ENCODE measurements at regions not wholly inside any gene's neighbourhood (a gene's known extent, or its start where the extent isn't known, plus 50 kb on each side); places are given as distances from the start of the nearest gene placed in this dataset.

GRCh38 chr2:12033494-12033893, 287.1 kb downstream of the LPIN1 start:
- CTCF ChIA-PET: no interaction called here
- POLR2A ChIA-PET: interaction anchor here (0.6 kb wide), 1 partner anchor 397 kb away, joined by 3 read pairs; no protein-coding TSS in a partner anchor
- BruUV-seq (replicated peaks): no TSS peak
- Histone ChIP-seq H3K4me1 (ENCODE audit: control insufficient read depth, insufficient read depth, low read length) (no peaks in the 10 kb centered on the region), H3K4me3 (ENCODE audit: low read depth in 2 of 2, low read length in 2 of 2) (no peak overlapping the region), H3K36me3 (ENCODE audit: control insufficient read depth, insufficient read depth, low read length) (no peaks in the 10 kb centered on the region), H3K27me3 (ENCODE audit: control insufficient read depth, insufficient read depth, low read length) (no peaks in the 10 kb centered on the region), H3K27ac (ENCODE audit: low read length) (no peak overlapping the region), H3K9me3 (ENCODE audit: control insufficient read depth, insufficient read depth, low read depth, low read length) (no peaks in the 10 kb centered on the region; the same call in 1 of the 2 replicates)
- intact Hi-C loops (cut with micrococcal nuclease; ENCODE audit: unreplicated experiment): no loop called here
- in situ Hi-C loops (cut with HindIII; ENCODE audit: low pct_unique_long_range_greater_than_20kb, low sequenced_read_pairs): no loop called here
- no peak for ATAC-seq
- DNase-seq (ENCODE audit: low read depth, low spot score): no peak
- TF ChIP-seq POLR2AphosphoS5 (IDR thresholded peaks at IDR 0.05; ENCODE audit: low read depth, low read length) (no peak), SIN3A (IDR thresholded peaks at IDR 0.05; ENCODE audit: borderline replicate concordance, insufficient read depth, low read depth, low read length) (no peak), REST (IDR thresholded peaks at IDR 0.05; ENCODE audit: insufficient read depth in 1 of 2, low read depth in 2 of 2, low read length in 1 of 2) (no peak), TCF7L2 (IDR thresholded peaks at IDR 0.05; ENCODE audit: low read depth, low read length) (no peak)
- TF ChIP-seq, protein P1, sequence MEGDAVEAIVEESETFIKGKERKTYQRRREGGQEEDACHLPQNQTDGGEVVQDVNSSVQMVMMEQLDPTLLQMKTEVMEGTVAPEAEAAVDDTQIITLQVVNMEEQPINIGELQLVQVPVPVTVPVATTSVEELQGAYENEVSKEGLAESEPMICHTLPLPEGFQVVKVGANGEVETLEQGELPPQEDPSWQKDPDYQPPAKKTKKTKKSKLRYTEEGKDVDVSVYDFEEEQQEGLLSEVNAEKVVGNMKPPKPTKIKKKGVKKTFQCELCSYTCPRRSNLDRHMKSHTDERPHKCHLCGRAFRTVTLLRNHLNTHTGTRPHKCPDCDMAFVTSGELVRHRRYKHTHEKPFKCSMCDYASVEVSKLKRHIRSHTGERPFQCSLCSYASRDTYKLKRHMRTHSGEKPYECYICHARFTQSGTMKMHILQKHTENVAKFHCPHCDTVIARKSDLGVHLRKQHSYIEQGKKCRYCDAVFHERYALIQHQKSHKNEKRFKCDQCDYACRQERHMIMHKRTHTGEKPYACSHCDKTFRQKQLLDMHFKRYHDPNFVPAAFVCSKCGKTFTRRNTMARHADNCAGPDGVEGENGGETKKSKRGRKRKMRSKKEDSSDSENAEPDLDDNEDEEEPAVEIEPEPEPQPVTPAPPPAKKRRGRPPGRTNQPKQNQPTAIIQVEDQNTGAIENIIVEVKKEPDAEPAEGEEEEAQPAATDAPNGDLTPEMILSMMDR (IDR thresholded peaks at IDR 0.05): no peak

DNA sequence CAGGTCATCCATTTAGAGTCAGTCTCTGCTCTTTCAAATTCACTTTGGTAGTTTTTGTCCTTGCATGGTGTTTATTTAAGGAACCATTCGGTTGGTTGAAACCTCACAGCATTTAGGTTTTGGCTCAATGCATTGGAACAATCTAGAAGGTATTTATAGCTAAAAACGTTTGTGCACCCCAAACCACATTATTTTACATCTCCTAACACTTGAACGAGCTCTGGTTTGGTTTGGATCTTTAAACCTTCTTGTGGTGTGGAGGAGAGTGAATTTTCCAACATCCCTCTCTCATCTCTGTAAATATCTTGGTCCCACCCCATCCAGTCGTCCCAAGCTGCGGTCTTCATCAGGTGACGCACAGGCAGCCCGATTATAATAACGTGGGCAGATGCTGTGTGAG, 287.9 kb downstream of the LPIN1 start:
- intact Hi-C loops (cut with micrococcal nuclease; ENCODE audit: unreplicated experiment): no loop called here
- no peak overlapping the region for H3K4me3 ChIP-seq (ENCODE audit: low read depth in 2 of 2, low read length in 2 of 2)
- H3K9me3 ChIP-seq (ENCODE audit: control insufficient read depth, insufficient read depth, low read depth, low read length): peaks cover 2% of the 10 kb centered on the region; the same call in 1 of the 2 replicates
- H3K4me1 ChIP-seq (ENCODE audit: control insufficient read depth, insufficient read depth, low read length): no peaks in the 10 kb centered on the region
- DNase-seq (ENCODE audit: low read depth, low spot score) (no peak), ATAC-seq (no peak)
- H3K27ac ChIP-seq (ENCODE audit: low read length): no peak overlapping the region
- CTCF ChIA-PET: no interaction called here
- no peaks in the 10 kb centered on the region for H3K27me3 ChIP-seq (ENCODE audit: control insufficient read depth, insufficient read depth, low read length)
- POLR2A ChIA-PET: no interaction called here
- in situ Hi-C loops (cut with HindIII; ENCODE audit: low pct_unique_long_range_greater_than_20kb, low sequenced_read_pairs): no loop called here
- TF ChIP-seq REST (IDR thresholded peaks at IDR 0.05; ENCODE audit: insufficient read depth in 1 of 2, low read depth in 2 of 2, low read length in 1 of 2) (no peak), TCF7L2 (IDR thresholded peaks at IDR 0.05; ENCODE audit: low read depth, low read length) (no peak), SIN3A (IDR thresholded peaks at IDR 0.05; ENCODE audit: borderline replicate concordance, insufficient read depth, low read depth, low read length) (no peak), POLR2AphosphoS5 (IDR thresholded peaks at IDR 0.05; ENCODE audit: low read depth, low read length) (no peak)
- TF ChIP-seq, protein P1 (IDR thresholded peaks at IDR 0.05): no peak
- no peaks in the 10 kb centered on the region for H3K36me3 ChIP-seq (ENCODE audit: control insufficient read depth, insufficient read depth, low read length)
- no TSS peak for BruUV-seq (replicated peaks)

Data from Panc1 (cell line).